HEK293 (cell line): ENCODE measurements at regions not wholly inside any gene's neighbourhood (a gene's known extent, or its start where the extent isn't known, plus 50 kb on each side); places are given as distances from the start of the nearest gene placed in this dataset.

Experiments
- CTCF ChIA-PET: fragments of 350-600 bp; formaldehyde crosslinking; extraction: SDS; loops from one replicate; lab custom pipeline; 2021; ENCODE audit warnings: antibody characterized with exemption; lab: Yijun Ruan, JAX
- POLR2A ChIA-PET: fragments of 300-600 bp; formaldehyde crosslinking; extraction: SDS; loops from one replicate; lab custom pipeline; 2020; ENCODE audit warnings: antibody characterized with exemption, inconsistent platforms; lab: Yijun Ruan, JAX
- H3K27ac ChIP-seq: fragments of 200-500 bp; sonication (Bioruptor generic); 2 replicates; pipeline ENCODE4 v1.5.1; 2014; ENCODE audit warnings: low read depth, low read length, control low read depth, inconsistent platforms; ENCODE audit errors: extremely low read depth
- H3K36me3 ChIP-seq, 2 experiments: fragments of 200-500 bp in 1 of 2; sonication (Bioruptor generic) in 1 of 2; 1 replicate in 1 of 2; 2 replicates in 1 of 2; pipeline ENCODE4 v1.5.1; 2014 to 2017; ENCODE audit warnings: inconsistent platforms in 2 of 2, low read length in 2 of 2; ENCODE audit not compliant: control insufficient read depth in 2 of 2, insufficient read depth in 1 of 2
- H3K4me1 ChIP-seq: fragments of 200-500 bp; sonication (Bioruptor generic); 2 replicates; pipeline ENCODE4 v1.5.1; 2014; ENCODE audit warnings: mild to moderate bottlenecking, low read length, inconsistent platforms; ENCODE audit not compliant: control insufficient read depth, insufficient read depth
- H3K4me3 ChIP-seq: 2 replicates; pipeline ENCODE4 v1.5.1; 2011; ENCODE audit warnings: low read depth, mild to moderate bottlenecking, control low read depth, low read length, moderate library complexity
- H3K9me3 ChIP-seq: fragments of 200-500 bp; sonication (Bioruptor generic); 2 replicates; pipeline ENCODE4 v1.5.1; 2014; ENCODE audit warnings: low read depth, low read length, inconsistent platforms; ENCODE audit not compliant: control insufficient read depth, insufficient read depth
- ELK4 ChIP-seq: IDR thresholded peaks from 2 replicates; pipeline ENCODE4 v1.6.1; 2011; ENCODE audit warnings: mild to moderate bottlenecking, low read depth, low read length, borderline replicate concordance
- FEZF1 ChIP-seq: fragments of 450-650 bp; formaldehyde crosslinking; IDR thresholded peaks from 2 replicates; pipeline ENCODE4 v1.5.1; 2016; ENCODE audit warnings: missing biosample characterization, missing genetic modification characterization
- KLF10 ChIP-seq: fragments of 450-650 bp; IDR thresholded peaks from 2 replicates; pipeline ENCODE4 v1.5.1; 2018; ENCODE audit warnings: missing biosample characterization, mild to moderate bottlenecking, missing genetic modification characterization
- PRDM10 ChIP-seq: fragments of 450-650 bp; formaldehyde crosslinking; IDR thresholded peaks from 2 replicates; pipeline ENCODE4 v1.5.1; 2016; ENCODE audit warnings: missing biosample characterization, missing genetic modification characterization
- SETDB1 ChIP-seq: IDR thresholded peaks from one replicate; pipeline ENCODE4 v1.6.1; 2017; ENCODE audit warnings: mild to moderate bottlenecking, low read length, moderate library complexity, mixed read lengths; ENCODE audit not compliant: insufficient read length
- ZBTB17 ChIP-seq: fragments of 450-650 bp; formaldehyde crosslinking; IDR thresholded peaks from 2 replicates; pipeline ENCODE4 v1.5.1; 2016; ENCODE audit warnings: missing biosample characterization, missing genetic modification characterization
- ZNF132 ChIP-seq: fragments of 450-650 bp; formaldehyde crosslinking; IDR thresholded peaks from 2 replicates; pipeline ENCODE4 v1.5.1; 2017; ENCODE audit warnings: missing biosample characterization, missing genetic modification characterization, borderline replicate concordance
- ZNF24 ChIP-seq: fragments of 450-650 bp; formaldehyde crosslinking; IDR thresholded peaks from 2 replicates; pipeline ENCODE4 v1.5.1; 2016; ENCODE audit warnings: missing biosample characterization, missing genetic modification characterization
- ZNF280D ChIP-seq: fragments of 450-650 bp; formaldehyde crosslinking; IDR thresholded peaks from 2 replicates; pipeline ENCODE4 v1.5.1; 2016; ENCODE audit warnings: missing biosample characterization, missing genetic modification characterization
- ZNF292 ChIP-seq: fragments of 450-650 bp; formaldehyde crosslinking; IDR thresholded peaks from 2 replicates; pipeline ENCODE4 v1.5.1; 2016; ENCODE audit warnings: low read depth, missing biosample characterization, missing genetic modification characterization, borderline replicate concordance
- ZNF302 ChIP-seq: fragments of 450-650 bp; formaldehyde crosslinking; IDR thresholded peaks from 2 replicates; pipeline ENCODE4 v1.5.1; 2016; ENCODE audit warnings: missing biosample characterization, missing genetic modification characterization, low read depth
- ZNF354C ChIP-seq: fragments of 450-650 bp; formaldehyde crosslinking; IDR thresholded peaks from 2 replicates; pipeline ENCODE4 v1.5.1; 2016; ENCODE audit warnings: missing biosample characterization, missing genetic modification characterization, low read depth, borderline replicate concordance
- ZNF426 ChIP-seq: fragments of 450-650 bp; formaldehyde crosslinking; IDR thresholded peaks from 2 replicates; pipeline ENCODE4 v1.5.1; 2017; ENCODE audit warnings: missing biosample characterization, missing genetic modification characterization, mild to moderate bottlenecking, inconsistent platforms, moderate library complexity
- ZNF48 ChIP-seq: fragments of 450-650 bp; formaldehyde crosslinking; IDR thresholded peaks from 2 replicates; pipeline ENCODE4 v1.5.1; 2016; ENCODE audit warnings: missing biosample characterization, missing genetic modification characterization
- ZNF626 ChIP-seq: fragments of 450-650 bp; sonication (Bioruptor Pico); formaldehyde crosslinking; IDR thresholded peaks from 2 replicates; pipeline ENCODE4 v1.5.1; 2018; ENCODE audit warnings: missing biosample characterization, missing genetic modification characterization, inconsistent platforms
- ZNF645 ChIP-seq: fragments of 450-650 bp; formaldehyde crosslinking; IDR thresholded peaks from 2 replicates; pipeline ENCODE4; 2016; ENCODE audit warnings: missing biosample characterization, missing genetic modification characterization
- ZNF768 ChIP-seq: fragments of 450-650 bp; formaldehyde crosslinking; IDR thresholded peaks from 2 replicates; pipeline ENCODE4 v1.5.1; 2018; ENCODE audit warnings: missing biosample characterization, mild to moderate bottlenecking, missing genetic modification characterization
- ZSCAN16 ChIP-seq: fragments of 450-650 bp; formaldehyde crosslinking; IDR thresholded peaks from 2 replicates; pipeline ENCODE4 v1.5.1; 2016; ENCODE audit warnings: missing biosample characterization, missing genetic modification characterization
- ZXDB ChIP-seq: fragments of 450-650 bp; formaldehyde crosslinking; IDR thresholded peaks from 2 replicates; pipeline ENCODE4 v1.5.1; 2016; ENCODE audit warnings: missing biosample characterization, missing genetic modification characterization

GRCh38 chr2:54360055-54360792 lies 95.9 kb upstream of the SPTBN1 start (continued):
- no peak for TF ChIP-seq ZNF280D
- 0 out of 2 replicates have a peak, but pooled peaks have one; percentile 23 for TF ChIP-seq ZXDB (tag by site-specific recombination)
- TF ChIP-seq KLF10, result no peak
- peak; percentile 88 for TF ChIP-seq ZSCAN16 (tag by site-specific recombination)
- peak; percentile 96 for TF ChIP-seq FEZF1 (tag by site-specific recombination)

GRCh38 chr2:54364409-54364808 lies 91.7 kb upstream of the SPTBN1 start:
- CTCF ChIA-PET, result interaction anchor here (0.7 kb wide), 1 partner anchor 21 kb away, joined by 4 read pairs; no protein-coding TSS in a partner anchor
- POLR2A ChIA-PET, result no interaction called here
- H3K4me1 ChIP-seq, result peaks cover 6% of the 10 kb centered on the region
- no peak overlapping the region for H3K4me3 ChIP-seq
- no peaks in the 10 kb centered on the region for H3K36me3 ChIP-seq
- no peak overlapping the region for H3K27ac ChIP-seq
- H3K9me3 ChIP-seq, result no peaks in the 10 kb centered on the region
- TF ChIP-seq FEZF1 (tag by site-specific recombination) (no peak), ZBTB17 (tag by site-specific recombination) (no peak), ZNF426 (tag by site-specific recombination) (no peak)

GRCh38 chr2:54365661-54366060 lies 90.5 kb upstream of the SPTBN1 start:
- H3K36me3 ChIP-seq, result no peaks in the 10 kb centered on the region
- ChIA-PET CTCF (no interaction called here), POLR2A (no interaction called here)
- no peak for TF ChIP-seq ZNF24 (tag by site-specific recombination)
- peaks cover 1% of the 10 kb centered on the region for H3K4me1 ChIP-seq
- H3K27ac ChIP-seq, result no peak overlapping the region
- H3K4me3 ChIP-seq, result no peak overlapping the region
- no peaks in the 10 kb centered on the region for H3K9me3 ChIP-seq

- Histone ChIP-seq H3K4me3 (no peak overlapping the region), H3K9me3 (no peaks in the 10 kb centered on the region), H3K4me1 (no peaks in the 10 kb centered on the region), H3K36me3 (no peaks in the 10 kb centered on the region), H3K27ac (no peak overlapping the region)
- ChIA-PET CTCF (no interaction called here), POLR2A (no interaction called here)
- TF ChIP-seq ZNF132 (no peak), ZNF626 (tag by site-specific recombination) (no peak), ZNF354C (tag by site-specific recombination) (no peak), ZNF768 (tag by site-specific recombination) (no peak), ELK4 (no peak), SETDB1 (peak; percentile 15), ZNF645 (no peak), ZNF292 (tag by site-specific recombination) (no peak), ZNF302 (tag by site-specific recombination) (no peak), ZNF48 (tag by site-specific recombination) (no peak), PRDM10 (no peak)
Measured at GRCh38 chr2:54366487-54367280, 89.4 kb upstream of the SPTBN1 start.
